K562 (cell line): ENCODE measurements at regions not wholly inside any gene's neighbourhood (a gene's known extent, or its start where the extent isn't known, plus 50 kb on each side); places are given as distances from the start of the nearest gene placed in this dataset.

ENCODE experiments used
- ATAC-seq: fragments of 200-7000 bp; cut with Tn5 transposase; 3 replicates; pipeline ENCODE4 v1.9.1; 2020; ENCODE audit warnings: moderate library complexity
- BruUV-seq: library from RNA; stranded (reverse); fragments of 400-500 nt; replicated peaks from 2 replicates; lab custom pipeline; 2021; lab: Mats Ljungman, UMichigan
- CTCF ChIA-PET: fragments of 300-600 bp; formaldehyde crosslinking; extraction: SDS; loops from one replicate; lab custom pipeline; 2021; ENCODE audit warnings: low intra/inter-chr PET ratio; lab: Yijun Ruan, JAX
- POLR2A ChIA-PET: fragments of 300-600, 350-650 bp; sonication (Branson Sonifier 250); formaldehyde crosslinking; extraction: SDS; loops from one replicate; lab custom pipeline; 2021; ENCODE audit warnings: antibody characterized with exemption, inconsistent platforms; lab: Yijun Ruan, JAX
- DNase-seq, 4 experiments: peaks; one replicate each; pipeline versions ENCODE4 v3.0.0 to v3.0.0-alpha.2; 2011 to 2018; ENCODE audit warnings: low spot score in 3 of 4, mixed read lengths in 3 of 4; ENCODE audit errors: extremely low read depth in 1 of 4
- FAIRE-seq: peaks from 2 replicates; lab custom pipeline; 2011; peaks lifted over from hg19 to GRCh38; lab: Jason Lieb, UNC
- H2AFZ ChIP-seq: 2 replicates; pipeline ENCODE4 v1.6.0; 2011; ENCODE audit warnings: low read depth, low read length, control low read depth, inconsistent platforms
- H3K27ac ChIP-seq: fragments of 200-600 bp; 3 replicates; pipeline ENCODE4 v1.8.0; 2011; ENCODE audit warnings: low read depth, mild to moderate bottlenecking, control low read depth, inconsistent platforms, low read length, moderate library complexity, mixed read lengths; ENCODE audit errors: extremely low read depth
- H3K27me3 ChIP-seq, 2 experiments: fragments of 300-600 bp in 1 of 2; 2 replicates in 1 of 2; 3 replicates in 1 of 2; pipeline versions ENCODE4 v1.6.0 to v1.8.0; 2011; ENCODE audit warnings: inconsistent platforms in 2 of 2, low read length in 2 of 2, mild to moderate bottlenecking in 1 of 2, mixed read lengths in 1 of 2, moderate library complexity in 1 of 2; ENCODE audit not compliant: control insufficient read depth in 2 of 2, insufficient read depth in 2 of 2
- H3K36me3 ChIP-seq: fragments of 300-600 bp; 3 replicates; pipeline ENCODE4 v1.8.0; 2011; ENCODE audit warnings: mild to moderate bottlenecking, low read length, inconsistent platforms; ENCODE audit not compliant: control insufficient read depth, insufficient read depth
- H3K4me1 ChIP-seq, 2 experiments: fragments of 200-600 bp in 1 of 2; replicated peaks in 1 of 2; 2 replicates in 1 of 2; 3 replicates in 1 of 2; pipeline versions ENCODE4 v1.5.1 to v1.8.0; 2011; ENCODE audit warnings: inconsistent platforms in 2 of 2, low read length in 2 of 2, mild to moderate bottlenecking in 1 of 2, mixed read lengths in 1 of 2, moderate library complexity in 1 of 2; ENCODE audit not compliant: control insufficient read depth in 2 of 2, insufficient read depth in 2 of 2
- H3K4me2 ChIP-seq: 2 replicates; pipeline ENCODE4 v1.6.1; 2011; ENCODE audit warnings: low read length, control low read depth, inconsistent platforms, mixed read lengths; ENCODE audit not compliant: insufficient read depth
- H3K4me3 ChIP-seq: fragments of 200-600 bp; sonication (generic), shearing (Covaris generic); 2 replicates; pipeline ENCODE4 v1.5.1; 2016; ENCODE audit warnings: control low read depth, inconsistent platforms
- H3K79me2 ChIP-seq: fragments of 200-600 bp; 3 replicates; pipeline ENCODE4 v1.8.0; 2011; ENCODE audit warnings: low read length, inconsistent platforms; ENCODE audit not compliant: control insufficient read depth, insufficient read depth
- H3K9ac ChIP-seq, 2 experiments: 2 replicates each; pipeline versions ENCODE4 v1.6.0 to v1.6.1; 2011; ENCODE audit warnings: low read depth in 2 of 2, low read length in 2 of 2, control low read depth in 1 of 2, inconsistent platforms in 1 of 2, mild to moderate bottlenecking in 1 of 2, mixed read lengths in 1 of 2; ENCODE audit not compliant: insufficient read depth in 1 of 2
- H3K9me1 ChIP-seq: one replicate; pipeline ENCODE4 v1.6.0; 2011; ENCODE audit warnings: inconsistent platforms, mild to moderate bottlenecking, low read length, moderate library complexity; ENCODE audit not compliant: control insufficient read depth, insufficient read depth
- H3K9me3 ChIP-seq: replicated peaks from 2 replicates; pipeline ENCODE4 v1.5.1; 2011; ENCODE audit warnings: low read depth, low read length, inconsistent platforms; ENCODE audit not compliant: control insufficient read depth, insufficient read depth
- H4K20me1 ChIP-seq: replicated peaks from 2 replicates; pipeline ENCODE4 v1.6.1; 2011; ENCODE audit warnings: low read length, inconsistent platforms, mixed read lengths; ENCODE audit not compliant: control insufficient read depth, insufficient read depth
- ARHGAP35 ChIP-seq: fragments of 450-650 bp; IDR thresholded peaks from 2 replicates; pipeline ENCODE4 v1.6.1; 2018; ENCODE audit not compliant: partially characterized antibody
- CHAMP1 ChIP-seq: fragments of 450-650 bp; IDR thresholded peaks from 2 replicates; pipeline ENCODE4 v1.6.1; 2016; ENCODE audit warnings: mild to moderate bottlenecking
- CXXC5 ChIP-seq: fragments of 250-450 bp; sonication (Bioruptor Pico); IDR thresholded peaks from 2 replicates; pipeline ENCODE4 v1.8.0; 2022; ENCODE audit warnings: inconsistent platforms, mild to moderate bottlenecking, moderate library complexity
- ETV1 ChIP-seq: fragments of 450-650 bp; conservative IDR thresholded peaks from 2 replicates; pipeline ENCODE4 v1.6.1; 2016; ENCODE audit warnings: missing genetic modification characterization, control low read depth, low read depth, missing compliant biosample characterization
- HDAC3 ChIP-seq: fragments of 450-650 bp; IDR thresholded peaks from 2 replicates; pipeline ENCODE4 v1.6.1; 2018; ENCODE audit warnings: borderline replicate concordance, mild to moderate bottlenecking, moderate library complexity; ENCODE audit not compliant: partially characterized antibody
- IRF1 ChIP-seq: sonication (generic); formaldehyde crosslinking; IDR thresholded peaks from 2 replicates; pipeline ENCODE4 v1.8.0; 2022; ENCODE audit warnings: missing genetic modification reagents, mild to moderate bottlenecking, borderline replicate concordance
- IRF9 ChIP-seq: fragments of 450-650 bp; IDR thresholded peaks from 2 replicates; pipeline ENCODE4 v1.6.1; 2016; ENCODE audit warnings: missing biosample characterization, missing genetic modification characterization
- JUNB ChIP-seq: fragments of 450-650 bp; formaldehyde crosslinking; conservative IDR thresholded peaks from 2 replicates; pipeline ENCODE4 v1.4.0; 2020; ENCODE audit warnings: mild to moderate bottlenecking
- KDM1A ChIP-seq, 2 experiments: fragments of 450-650 bp; IDR thresholded peaks; 2 replicates each; pipeline ENCODE4 v1.6.1; 2016; ENCODE audit warnings: mild to moderate bottlenecking in 2 of 2
- PHF21A ChIP-seq: fragments of 450-650 bp; IDR thresholded peaks from 2 replicates; pipeline ENCODE4 v1.6.1; 2017; ENCODE audit warnings: low read depth, borderline replicate concordance
- ZNF551 ChIP-seq: fragments of 250-450 bp; sonication (Bioruptor Pico); IDR thresholded peaks from 2 replicates; pipeline ENCODE4 v1.5.0; 2021; ENCODE audit warnings: mild to moderate bottlenecking, moderate library complexity
- in situ Hi-C: fragments of 300-500 bp; cut with MboI; formaldehyde crosslinking; loops from 4 replicates; pipeline ENCODE4 v1.15.0; 2018; ENCODE audit warnings: inconsistent platforms, mixed read lengths
- intact Hi-C: fragments of 100-400 bp; cut with micrococcal nuclease; formaldehyde crosslinking; loops from 2 replicates; pipeline ENCODE4 v1.14.2; 2022

GRCh38 chr13:82147526-82147925, 1734.7 kb downstream of the SLITRK1 start:
- in situ Hi-C loops: no loop called here
- BruUV-seq: no TSS peak

More at GRCh38 chr13:82147526-82147925, 1734.7 kb downstream of the SLITRK1 start:
- Histone ChIP-seq H3K79me2 (no peaks in the 10 kb centered on the region), H3K4me2 (no peak overlapping the region), H3K27me3 (no peaks in the 10 kb centered on the region), H3K4me3 (no peak overlapping the region), H2AFZ (no peak overlapping the region), H3K36me3 (no peaks in the 10 kb centered on the region), H3K27ac (no peak overlapping the region), H4K20me1 (no peaks in the 10 kb centered on the region), H3K4me1 (no peaks in the 10 kb centered on the region), H3K9me3 (no peaks in the 10 kb centered on the region), H3K9ac (no peak overlapping the region), H3K9me1 (no peaks in the 10 kb centered on the region)
- ATAC-seq: no peak
- TF ChIP-seq IRF9 (tag) (no peak), ARHGAP35 (no peak), JUNB (no peak), HDAC3 (no peak), KDM1A (IDR thresholded peaks at IDR 0.05) (no peak), IRF1 (CRISPR knock-in tag) (no peak), ZNF551 (CRISPR knock-in tag) (no peak), CXXC5 (CRISPR knock-in tag) (no peak), ETV1 (no peak), CHAMP1 (no peak), PHF21A (no peak)
- no peak for DNase-seq
- no peak for FAIRE-seq
- CTCF ChIA-PET: no interaction called here
- POLR2A ChIA-PET: no interaction called here
- intact Hi-C loops: no loop called here
